ENCODE measurements at regions not wholly inside any gene's neighbourhood (a gene's known extent, or its start where the extent isn't known, plus 50 kb on each side); places are given as distances from the start of the nearest gene placed in this dataset.

- POLR2A ChIA-PET: no interaction called here
- CTCF ChIA-PET: no interaction called here
Measured at GRCh38 chr22:44442186-44442815, 55.7 kb downstream of the RTL6 start.

- ChIA-PET CTCF (no interaction called here), POLR2A (no interaction called here)
Measured at GRCh38 chr22:44441401-44442185, 56.4 kb downstream of the RTL6 start.

- ChIA-PET POLR2A (no interaction called here), CTCF (no interaction called here)
Measured at GRCh38 chr22:44440224-44441160, 57.5 kb downstream of the RTL6 start.

GRCh38 chr22:44439356-44440223 lies 58.4 kb downstream of the RTL6 start:
- ChIA-PET POLR2A (no interaction called here), CTCF (no interaction called here)

- ChIA-PET POLR2A (no interaction called here), CTCF (no interaction called here)
Measured at GRCh38 chr22:44438481-44439131, 59.4 kb downstream of the RTL6 start.

- ChIA-PET POLR2A (no interaction called here), CTCF (no interaction called here)
Measured at GRCh38 chr22:44438056-44438455, 60.0 kb downstream of the RTL6 start.

- POLR2A ChIA-PET: no interaction called here
- CTCF ChIA-PET: no interaction called here
Measured at GRCh38 chr22:44437216-44438055, 60.6 kb downstream of the RTL6 start.

GRCh38 chr22:44436736-44437135 lies 61.3 kb downstream of the RTL6 start:
- CTCF ChIA-PET: no interaction called here

GRCh38 chr22:44431256-44431655 lies 66.8 kb downstream of the RTL6 start:
- ChIA-PET POLR2A (no interaction called here), CTCF (interaction anchor here (0.7 kb wide), 1 partner anchor 136 kb away, joined by 3 read pairs; no protein-coding TSS in a partner anchor)

More at GRCh38 chr22:44436736-44437135, 61.3 kb downstream of the RTL6 start:
- POLR2A ChIA-PET: no interaction called here

- POLR2A ChIA-PET: no interaction called here
- CTCF ChIA-PET: interaction anchor here (0.7 kb wide), 1 partner anchor 137 kb away, joined by 3 read pairs; no protein-coding TSS in a partner anchor
Measured at GRCh38 chr22:44430716-44431115, 67.3 kb downstream of the RTL6 start.

GRCh38 chr22:44429941-44430587 lies 68.0 kb downstream of the RTL6 start:
- ChIA-PET CTCF (no interaction called here), POLR2A (no interaction called here)

- CTCF ChIA-PET: no interaction called here
- POLR2A ChIA-PET: no interaction called here
Measured at GRCh38 chr22:44428941-44429830, 68.8 kb downstream of the RTL6 start.

GRCh38 chr22:44427611-44428470 lies 70.2 kb downstream of the RTL6 start:
- POLR2A ChIA-PET: no interaction called here
- CTCF ChIA-PET: no interaction called here

GRCh38 chr22:44426981-44427380 lies 71.1 kb downstream of the RTL6 start:
- POLR2A ChIA-PET: no interaction called here

GRCh38 chr22:44425694-44426045 lies 72.4 kb downstream of the RTL6 start:
- ChIA-PET POLR2A (no interaction called here), CTCF (no interaction called here)

More at GRCh38 chr22:44426981-44427380, 71.1 kb downstream of the RTL6 start:
- CTCF ChIA-PET: no interaction called here

All from activated CD8-positive, alpha-beta memory T cell treated with anti-CD3 and anti-CD28 coated beads for 36 hours (primary cell).